H1 (cell line): ENCODE measurements at regions not wholly inside any gene's neighbourhood (a gene's known extent, or its start where the extent isn't known, plus 50 kb on each side); places are given as distances from the start of the nearest gene placed in this dataset.

Experiments
- CTCF ChIA-PET: fragments of 300-600 bp; sonication (Branson Sonifier 250); formaldehyde crosslinking; loops from one replicate; lab custom pipeline; 2021; ENCODE audit not compliant: partially characterized antibody; lab: Charles Lee
- POLR2A ChIA-PET: fragments of 300-600 bp; sonication (Branson Sonifier 250); formaldehyde crosslinking; loops from one replicate; lab custom pipeline; 2021; ENCODE audit warnings: inconsistent platforms; ENCODE audit not compliant: partially characterized antibody; lab: Charles Lee
- DNase-seq, 2 experiments: peaks; one replicate each; pipeline versions ENCODE4 v3.0.0 to v3.0.0-alpha.2; 2010 to 2022; ENCODE audit warnings: low spot score in 2 of 2, low read depth in 1 of 2, mixed read lengths in 1 of 2
- FAIRE-seq: peaks from 2 replicates; lab custom pipeline; 2011; peaks lifted over from hg19 to GRCh38; lab: Jason Lieb, UNC
- H2AFZ ChIP-seq: 2 replicates; pipeline ENCODE4 v1.8.1; 2012; ENCODE audit warnings: low read length, inconsistent platforms
- H2AK5ac ChIP-seq: 2 replicates; pipeline ENCODE4 v1.6.1; 2013; ENCODE audit warnings: low read depth, low read length
- H2BK120ac ChIP-seq: replicated peaks from 2 replicates; pipeline ENCODE3; 2013; ENCODE audit warnings: low read depth, low read length, inconsistent platforms
- H2BK12ac ChIP-seq: 2 replicates; pipeline ENCODE4 v1.6.1; 2013; ENCODE audit warnings: low read depth, low read length
- H2BK15ac ChIP-seq: 2 replicates; pipeline ENCODE4 v1.6.1; 2013; ENCODE audit warnings: low read length
- H2BK20ac ChIP-seq: 2 replicates; pipeline ENCODE4 v1.6.1; 2013; ENCODE audit warnings: low read length
- H2BK5ac ChIP-seq: 2 replicates; pipeline ENCODE4 v1.6.1; 2013; ENCODE audit warnings: low read depth, low read length
- H3K14ac ChIP-seq: 2 replicates; pipeline ENCODE4 v1.6.1; 2013; ENCODE audit warnings: inconsistent platforms; ENCODE audit not compliant: insufficient read length
- H3K18ac ChIP-seq: 2 replicates; pipeline ENCODE4 v1.6.1; 2013; ENCODE audit warnings: low read length; ENCODE audit errors: extremely low read depth
- H3K23ac ChIP-seq: 2 replicates; pipeline ENCODE4 v1.6.1; 2013; ENCODE audit warnings: inconsistent platforms; ENCODE audit not compliant: insufficient read length
- H3K23me2 ChIP-seq: 2 replicates; pipeline ENCODE4 v1.6.1; 2013; ENCODE audit warnings: low read depth, low read length
- H3K27ac ChIP-seq: 2 replicates; pipeline ENCODE4 v1.6.1; 2011; ENCODE audit warnings: low read depth, low read length, inconsistent platforms
- H3K27me3 ChIP-seq, 4 experiments: replicated peaks in 1 of 4; 1 replicate in 1 of 4; 2 replicates in 3 of 4; pipeline versions ENCODE4 v1.6.1 to v1.8.1; 2011 to 2013; ENCODE audit warnings: low read length in 3 of 4, mild to moderate bottlenecking in 3 of 4, inconsistent platforms in 2 of 4, mixed read lengths in 2 of 4, moderate library complexity in 1 of 4; ENCODE audit not compliant: control insufficient read depth in 3 of 4, insufficient read depth in 3 of 4; ENCODE audit errors: extremely low read depth in 1 of 4
- H3K36me3 ChIP-seq, 4 experiments: 2 replicates each; pipeline versions ENCODE4 v1.6.1 to v1.8.1; 2011 to 2013; ENCODE audit warnings: mild to moderate bottlenecking in 4 of 4, low read length in 3 of 4, moderate library complexity in 2 of 4, control low read depth in 1 of 4, inconsistent platforms in 1 of 4; ENCODE audit not compliant: insufficient read depth in 4 of 4, control insufficient read depth in 2 of 4
- H3K4ac ChIP-seq: replicated peaks from 2 replicates; pipeline ENCODE3; 2013; ENCODE audit warnings: low read length, low read depth, mixed read lengths, inconsistent platforms; ENCODE audit not compliant: insufficient read length
- H3K4me1 ChIP-seq, 4 experiments: replicated peaks in 1 of 4; 1 replicate in 1 of 4; 2 replicates in 3 of 4; pipeline versions ENCODE4 v1.6.1 to v1.8.1; 2011 to 2013; ENCODE audit warnings: low read length in 3 of 4, inconsistent platforms in 2 of 4, mixed read lengths in 1 of 4; ENCODE audit not compliant: insufficient read depth in 4 of 4, control insufficient read depth in 3 of 4
- H3K4me2 ChIP-seq, 2 experiments: 2 replicates each; pipeline versions ENCODE4 v1.6.1 to v1.8.1; 2011 to 2013; ENCODE audit warnings: low read depth in 2 of 2, low read length in 2 of 2, control low read depth in 1 of 2, inconsistent platforms in 1 of 2, mild to moderate bottlenecking in 1 of 2; ENCODE audit not compliant: insufficient read depth in 1 of 2
- H3K4me3 ChIP-seq, 4 experiments: fragments of 200-600, 300-600 bp in 1 of 4; sonication (generic), shearing (Covaris generic), sonication (Bioruptor Twin) in 1 of 4; 2 replicates each; pipeline versions ENCODE4 v1.5.1 to v1.8.1; 2011 to 2016; ENCODE audit warnings: low read length in 4 of 4, low read depth in 3 of 4, control low read depth in 2 of 4, inconsistent platforms in 2 of 4, mild to moderate bottlenecking in 2 of 4, mixed read lengths in 1 of 4, moderate library complexity in 1 of 4; ENCODE audit not compliant: insufficient read depth in 2 of 4; ENCODE audit errors: extremely low read depth in 1 of 4
- H3K56ac ChIP-seq: replicated peaks from 2 replicates; pipeline ENCODE3; 2013; ENCODE audit warnings: low read depth, mild to moderate bottlenecking, mixed read lengths, low read length, inconsistent platforms; ENCODE audit not compliant: insufficient read length
- H3K79me1 ChIP-seq: 2 replicates; pipeline ENCODE4 v1.6.1; 2013; ENCODE audit warnings: low read depth, low read length, control low read depth
- H3K79me2 ChIP-seq, 2 experiments: 2 replicates each; pipeline versions ENCODE4 v1.6.1 to v1.8.1; 2012 to 2013; ENCODE audit warnings: low read length in 2 of 2, mild to moderate bottlenecking in 2 of 2, inconsistent platforms in 1 of 2; ENCODE audit not compliant: insufficient read depth in 2 of 2, control insufficient read depth in 1 of 2
- H3K9ac ChIP-seq, 4 experiments: replicated peaks in 1 of 4; 1 replicate in 1 of 4; 2 replicates in 3 of 4; pipeline versions ENCODE4 v1.6.1 to v1.8.1; 2011 to 2013; ENCODE audit warnings: low read depth in 3 of 4, low read length in 3 of 4, control low read depth in 2 of 4, mild to moderate bottlenecking in 2 of 4, moderate library complexity in 2 of 4, inconsistent platforms in 1 of 4; ENCODE audit errors: extremely low read depth in 1 of 4
- H3K9me3 ChIP-seq, 2 experiments: 2 replicates each; pipeline versions ENCODE4 v1.6.1 to v1.8.1; 2012 to 2013; ENCODE audit warnings: mild to moderate bottlenecking in 2 of 2, moderate library complexity in 2 of 2, control low read depth in 1 of 2, inconsistent platforms in 1 of 2, low read depth in 1 of 2, low read length in 1 of 2, mixed read lengths in 1 of 2; ENCODE audit not compliant: insufficient read depth in 2 of 2
- H4K20me1 ChIP-seq, 2 experiments: replicated peaks in 1 of 2; 2 replicates each; pipeline versions ENCODE3 to v1.8.1; 2011 to 2013; ENCODE audit warnings: inconsistent platforms in 2 of 2, low read length in 2 of 2, mild to moderate bottlenecking in 1 of 2; ENCODE audit not compliant: insufficient read depth in 2 of 2, control insufficient read depth in 1 of 2
- H4K5ac ChIP-seq: 2 replicates; pipeline ENCODE4 v1.6.1; 2013; ENCODE audit warnings: low read length, low read depth, mixed read lengths, inconsistent platforms; ENCODE audit not compliant: insufficient read length
- H4K8ac ChIP-seq: 2 replicates; pipeline ENCODE4 v1.8.0; 2013; ENCODE audit warnings: mild to moderate bottlenecking, moderate library complexity, low read length, inconsistent platforms; ENCODE audit not compliant: insufficient read depth; ENCODE audit errors: extremely low read depth
- H4K91ac ChIP-seq: replicated peaks from 2 replicates; pipeline ENCODE3; 2013; ENCODE audit warnings: low read length, mixed read lengths, inconsistent platforms; ENCODE audit not compliant: insufficient read length
- CBX8 ChIP-seq: fragments of 300-800, 300-1000 bp; sonication (generic); IDR thresholded peaks from 2 replicates; pipeline ENCODE4 v1.7.1; 2016; ENCODE audit warnings: low read depth, low read length, borderline replicate concordance
- CTCF ChIP-seq, 3 experiments: IDR thresholded peaks; 1 replicate in 2 of 3; 2 replicates in 1 of 3; pipeline versions ENCODE4 v1.5.1 to v1.6.1; 2011; ENCODE audit warnings: low read length in 3 of 3, mild to moderate bottlenecking in 3 of 3, inconsistent platforms in 2 of 3, low read depth in 1 of 3, moderate library complexity in 1 of 3; ENCODE audit not compliant: insufficient read depth in 1 of 3; ENCODE audit errors: control extremely low read depth in 1 of 3
- TAF7 ChIP-seq: optimal IDR thresholded peaks from 2 replicates; pipeline ENCODE3; 2011; ENCODE audit warnings: low read depth, mild to moderate bottlenecking, inconsistent platforms, low read length, moderate library complexity, borderline replicate concordance
- WGBS, 2 experiments: shearing (Covaris generic) in 1 of 2; methylation state at CpG; one replicate each; pipeline versions ENCODE4 v1.1.6 to v1.1.7; 2013 to 2015; ENCODE audit warnings: low lambda C conversion rate in 2 of 2, mixed read lengths in 2 of 2, inconsistent platforms in 1 of 2, low coverage in 1 of 2, missing lambda C conversion rate in 1 of 2; ENCODE audit not compliant: insufficient replicate concordance in 2 of 2, insufficient coverage in 1 of 2, insufficient read length in 1 of 2; ENCODE audit errors: extremely low coverage in 1 of 2, missing lambda C conversion rate in 1 of 2; 5-methylcytosine and 5-hydroxymethylcytosine counted together

GRCh38 chr3:64837986-64838735 is 150.4 kb upstream of the ADAMTS9 start:
- Histone ChIP-seq H3K4me2 (no peak overlapping the region), H3K14ac (no peak overlapping the region), H3K9ac (no peak overlapping the region), H2AFZ (0 out of 2 replicates have a peak overlapping the region, but pooled peaks have one; percentile 31), H3K4me3 (no peak overlapping the region), H3K18ac (no peak overlapping the region), H3K4me1 (peaks cover 0 to 4% (median 0%) of the 10 kb centered on the region in 4 experiments; a peak in 2 of 7 replicates), H3K79me2 (no peaks in the 10 kb centered on the region), H4K8ac (no peak overlapping the region), H3K79me1 (no peaks in the 10 kb centered on the region), H2BK20ac (no peak overlapping the region), H2BK15ac (no peak overlapping the region), H2BK12ac (no peak overlapping the region), H4K91ac (no peak overlapping the region), H2BK120ac (no peak overlapping the region), H2BK5ac (no peak overlapping the region), H2AK5ac (no peak overlapping the region), H4K20me1 (no peaks in the 10 kb centered on the region), H3K27me3 (no peaks in the 10 kb centered on the region), H3K27ac (no peak overlapping the region), H3K23me2 (no peaks in the 10 kb centered on the region), H3K56ac (no peak overlapping the region), H3K4ac (no peak overlapping the region), H3K23ac (no peak overlapping the region), H3K36me3 (no peaks in the 10 kb centered on the region), H3K9me3 (no peaks in the 10 kb centered on the region), H4K5ac (no peak overlapping the region)
- no peak for FAIRE-seq
- CTCF ChIA-PET: interaction anchor here (1.1 to 1.3 kb wide), 2 partner anchors 231 to 308 kb away, joined by 3 to 4 read pairs; no protein-coding TSS in a partner anchor
- WGBS, 2 experiments: 86% methylated on average over 6 of the region's 6 CpGs; no CpG with 5 or more reads in 1 of the 2 experiments
- DNase-seq: no peak
- POLR2A ChIA-PET: interaction anchor here (0.9 kb wide), 1 partner anchor 55 kb away, joined by 3 read pairs; no protein-coding TSS in a partner anchor
- TF ChIP-seq CTCF (IDR thresholded peaks at IDR 0.05; ENCODE audit: control extremely low read depth in 1 of 3, insufficient read depth in 1 of 3, low read depth in 1 of 3, low read length in 3 of 3): no peak
- TF ChIP-seq CBX8: no peak
- no peak for TF ChIP-seq TAF7
